ENCODE measurements at regions not wholly inside any gene's neighbourhood (a gene's known extent, or its start where the extent isn't known, plus 50 kb on each side); places are given as distances from the start of the nearest gene placed in this dataset.

DNA sequence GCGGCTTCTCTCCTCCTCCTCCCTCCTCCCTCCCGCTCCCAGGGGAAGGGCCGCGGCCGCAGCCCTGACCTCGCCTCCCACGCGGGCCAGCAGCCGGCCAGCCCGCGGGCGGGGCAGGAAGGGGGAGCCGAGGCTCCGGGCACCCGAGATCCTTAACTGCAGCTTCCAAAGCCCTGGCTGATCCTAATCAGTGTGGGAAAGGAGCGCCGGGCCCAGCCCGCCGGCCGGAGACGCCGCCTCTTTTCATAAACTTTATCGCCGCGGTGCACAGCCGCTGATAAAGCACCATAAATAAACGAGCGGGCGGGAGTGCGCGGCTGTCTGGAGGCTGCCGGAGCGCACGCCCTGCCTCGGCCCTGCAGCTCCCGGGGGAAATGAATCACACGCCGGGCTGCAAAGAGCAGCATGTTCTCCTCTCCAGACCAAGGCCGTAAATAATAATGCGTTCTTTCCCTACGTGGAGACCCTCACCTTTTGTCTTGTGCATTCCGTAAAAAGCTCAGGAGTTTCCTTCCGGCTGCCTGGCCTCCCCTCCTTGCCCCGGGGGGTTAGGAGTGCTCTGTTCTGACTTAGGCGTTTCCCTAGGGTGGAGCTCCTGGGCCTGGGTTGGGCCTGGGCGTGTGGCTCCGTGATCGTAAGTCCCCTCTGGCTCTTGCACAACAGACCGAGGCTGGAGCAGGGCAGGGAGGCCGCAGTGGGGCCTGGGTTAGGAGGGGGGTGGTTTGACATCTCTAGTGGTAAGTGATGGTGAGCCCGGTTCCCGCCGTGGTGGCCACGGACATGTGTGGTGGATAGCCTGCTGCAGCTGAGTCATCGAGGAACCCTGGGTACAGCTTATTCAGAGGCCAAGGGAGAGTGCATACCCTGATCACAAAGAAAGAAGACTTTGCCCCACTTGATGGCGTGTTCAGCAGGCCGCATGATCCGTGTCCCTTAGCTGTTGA is 132.6 kb upstream of the HES1 start:
- TF ChIP-seq, protein P1, sequence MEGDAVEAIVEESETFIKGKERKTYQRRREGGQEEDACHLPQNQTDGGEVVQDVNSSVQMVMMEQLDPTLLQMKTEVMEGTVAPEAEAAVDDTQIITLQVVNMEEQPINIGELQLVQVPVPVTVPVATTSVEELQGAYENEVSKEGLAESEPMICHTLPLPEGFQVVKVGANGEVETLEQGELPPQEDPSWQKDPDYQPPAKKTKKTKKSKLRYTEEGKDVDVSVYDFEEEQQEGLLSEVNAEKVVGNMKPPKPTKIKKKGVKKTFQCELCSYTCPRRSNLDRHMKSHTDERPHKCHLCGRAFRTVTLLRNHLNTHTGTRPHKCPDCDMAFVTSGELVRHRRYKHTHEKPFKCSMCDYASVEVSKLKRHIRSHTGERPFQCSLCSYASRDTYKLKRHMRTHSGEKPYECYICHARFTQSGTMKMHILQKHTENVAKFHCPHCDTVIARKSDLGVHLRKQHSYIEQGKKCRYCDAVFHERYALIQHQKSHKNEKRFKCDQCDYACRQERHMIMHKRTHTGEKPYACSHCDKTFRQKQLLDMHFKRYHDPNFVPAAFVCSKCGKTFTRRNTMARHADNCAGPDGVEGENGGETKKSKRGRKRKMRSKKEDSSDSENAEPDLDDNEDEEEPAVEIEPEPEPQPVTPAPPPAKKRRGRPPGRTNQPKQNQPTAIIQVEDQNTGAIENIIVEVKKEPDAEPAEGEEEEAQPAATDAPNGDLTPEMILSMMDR (IDR thresholded peaks at IDR 0.05), result no peak
- TF ChIP-seq POLR2A (IDR thresholded peaks at IDR 0.05), result no peak

All from suprapubic skin (tissue), 3 donors.